Neural cell (in vitro differentiated cells): ENCODE measurements at regions not wholly inside any gene's neighbourhood (a gene's known extent, or its start where the extent isn't known, plus 50 kb on each side); places are given as distances from the start of the nearest gene placed in this dataset.

ENCODE experiments used
- H2AFZ ChIP-seq: fragments of 200-600, 300-800 bp; sonication (generic), shearing (Covaris generic); 2 replicates; pipeline ENCODE4 v1.6.0; 2014; ENCODE audit warnings: low read depth, mild to moderate bottlenecking, antibody characterized with exemption, low read length, moderate library complexity
- H3F3A ChIP-seq: fragments of 200-600 bp; shearing (Covaris generic); 2 replicates; pipeline ENCODE4 v1.6.1; 2016; ENCODE audit warnings: mild to moderate bottlenecking, moderate library complexity, mixed read lengths, antibody characterized with exemption, low read length; ENCODE audit not compliant: insufficient read depth, poor library complexity, severe bottlenecking
- H3K27ac ChIP-seq: fragments of 200-600, 300-800 bp; sonication (generic), shearing (Covaris generic); 2 replicates; pipeline ENCODE4 v1.5.1; 2014; ENCODE audit warnings: mild to moderate bottlenecking, low read length, moderate library complexity
- H3K27me3 ChIP-seq: fragments of 300-800, 200-600 bp; sonication (generic), shearing (Covaris generic); 2 replicates; pipeline ENCODE4 v1.6.0; 2014; ENCODE audit warnings: mild to moderate bottlenecking, low read depth, low read length, moderate library complexity; ENCODE audit not compliant: insufficient read depth
- H3K36me3 ChIP-seq: fragments of 300-800, 200-600 bp; sonication (generic), shearing (Covaris generic); 2 replicates; pipeline ENCODE4 v1.5.1; 2014; ENCODE audit warnings: mild to moderate bottlenecking, antibody characterized with exemption, low read length, moderate library complexity; ENCODE audit not compliant: insufficient read depth
- H3K4me2 ChIP-seq: fragments of 300-800, 200-600 bp; sonication (generic), shearing (Covaris generic); 2 replicates; pipeline ENCODE4 v1.6.0; 2014; ENCODE audit warnings: mild to moderate bottlenecking, low read length
- H3K4me3 ChIP-seq: fragments of 300-800, 200-600 bp; sonication (generic), shearing (Covaris generic); 2 replicates; pipeline ENCODE4 v1.5.1; 2014; ENCODE audit warnings: mild to moderate bottlenecking, low read length, moderate library complexity
- H3K79me2 ChIP-seq: fragments of 200-600 bp; shearing (Covaris generic); replicated peaks from 2 replicates; pipeline ENCODE4 v1.6.0; 2014; ENCODE audit warnings: mild to moderate bottlenecking, low read length, moderate library complexity; ENCODE audit not compliant: insufficient read depth
- H3K9ac ChIP-seq: fragments of 300-800, 200-600 bp; sonication (generic), shearing (Covaris generic); 2 replicates; pipeline ENCODE4 v1.6.1; 2016; ENCODE audit warnings: mild to moderate bottlenecking, low read length, mixed read lengths
- H3K9me2 ChIP-seq: fragments of 200-600 bp; shearing (Covaris generic); 2 replicates; pipeline ENCODE4 v1.6.1; 2016; ENCODE audit warnings: mild to moderate bottlenecking, low read length, mixed read lengths; ENCODE audit not compliant: insufficient read depth
- H3K9me3 ChIP-seq: fragments of 200-600, 300-800 bp; sonication (generic), shearing (Covaris generic); 2 replicates; pipeline ENCODE4 v1.6.1; 2016; ENCODE audit warnings: mild to moderate bottlenecking, mixed run types, low read length, moderate library complexity, mixed read lengths
- H4K20me1 ChIP-seq: fragments of 200-600 bp; shearing (Covaris generic); 2 replicates; pipeline ENCODE4 v1.6.1; 2016; ENCODE audit warnings: mild to moderate bottlenecking, mixed run types; ENCODE audit not compliant: insufficient read depth
- EP300 ChIP-seq: fragments of 450-650 bp; conservative IDR thresholded peaks from 2 replicates; pipeline ENCODE4 v1.6.1; 2014; ENCODE audit warnings: antibody characterized with exemption, mild to moderate bottlenecking, moderate library complexity; ENCODE audit not compliant: poor library complexity, severe bottlenecking
- EZH2 ChIP-seq: fragments of 200-600, 300-800 bp; shearing (Covaris generic), sonication (generic); IDR thresholded peaks from 2 replicates; pipeline ENCODE4 v1.6.1; 2014; ENCODE audit warnings: antibody characterized with exemption, low read length, borderline replicate concordance, mild to moderate bottlenecking; ENCODE audit not compliant: insufficient read depth, poor library complexity, severe bottlenecking
- MXI1 ChIP-seq: fragments of 450-650 bp; conservative IDR thresholded peaks from 2 replicates; pipeline ENCODE4 v1.6.1; 2014; ENCODE audit warnings: antibody characterized with exemption, mild to moderate bottlenecking; ENCODE audit not compliant: poor library complexity, severe bottlenecking
- POLR2AphosphoS5 ChIP-seq: IDR thresholded peaks from 2 replicates; pipeline ENCODE4 v1.6.1; 2012
- RAD21 ChIP-seq: fragments of 450-650 bp; conservative IDR thresholded peaks from 2 replicates; pipeline ENCODE4 v1.6.1; 2014; ENCODE audit warnings: antibody characterized with exemption, mild to moderate bottlenecking, moderate library complexity
- SMC3 ChIP-seq: fragments of 450-650 bp; conservative IDR thresholded peaks from 2 replicates; pipeline ENCODE4 v1.6.1; 2014; ENCODE audit warnings: antibody characterized with exemption, mild to moderate bottlenecking, moderate library complexity; ENCODE audit not compliant: poor library complexity
- TAF1 ChIP-seq: IDR thresholded peaks from 2 replicates; pipeline ENCODE4 v1.6.1; 2012; ENCODE audit warnings: low read depth
- TF ChIP-seq, protein P1 (sequence below): fragments of 450-650 bp; IDR thresholded peaks from 2 replicates; pipeline ENCODE4 v1.5.1; 2014; ENCODE audit warnings: antibody characterized with exemption, mild to moderate bottlenecking, moderate library complexity; ENCODE audit not compliant: poor library complexity, severe bottlenecking
- TF ChIP-seq, protein P2 (sequence below): IDR thresholded peaks from 2 replicates; pipeline ENCODE4 v1.6.1; 2012; ENCODE audit warnings: borderline replicate concordance

DNA sequence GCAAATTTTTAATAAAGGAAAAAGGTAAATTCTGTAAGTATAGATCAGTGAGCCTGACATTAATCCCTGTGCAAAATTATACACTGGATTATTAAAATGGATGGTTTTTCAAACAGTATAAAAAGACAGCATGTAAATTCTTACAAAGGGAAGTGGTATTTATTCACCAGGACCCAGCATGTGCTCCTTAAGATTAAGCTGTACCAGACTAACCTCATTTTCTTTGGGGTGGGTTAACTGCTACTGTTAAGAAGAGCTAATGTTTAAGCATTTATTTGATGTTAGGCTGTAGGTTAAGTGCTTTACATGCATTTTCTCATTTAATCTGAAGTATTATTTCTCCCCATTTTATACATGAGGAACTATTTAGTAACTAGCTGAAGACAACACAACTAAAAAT, 60.3 kb upstream of the RFX3 start:
- Histone ChIP-seq H3K4me2 (no peak overlapping the region), H2AFZ (no peak overlapping the region), H3K36me3 (no peaks in the 10 kb centered on the region), H3F3A (no peaks in the 10 kb centered on the region), H3K9ac (no peak overlapping the region), H3K9me3 (no peaks in the 10 kb centered on the region), H3K27ac (no peak overlapping the region), H3K9me2 (no peaks in the 10 kb centered on the region), H3K27me3 (no peaks in the 10 kb centered on the region), H3K79me2 (no peaks in the 10 kb centered on the region), H3K4me3 (no peak overlapping the region), H4K20me1 (no peaks in the 10 kb centered on the region)
- TF ChIP-seq TAF1 (no peak), EZH2 (no peak), POLR2AphosphoS5 (no peak), RAD21 (no peak), SMC3 (no peak)
- TF ChIP-seq, protein P1, sequence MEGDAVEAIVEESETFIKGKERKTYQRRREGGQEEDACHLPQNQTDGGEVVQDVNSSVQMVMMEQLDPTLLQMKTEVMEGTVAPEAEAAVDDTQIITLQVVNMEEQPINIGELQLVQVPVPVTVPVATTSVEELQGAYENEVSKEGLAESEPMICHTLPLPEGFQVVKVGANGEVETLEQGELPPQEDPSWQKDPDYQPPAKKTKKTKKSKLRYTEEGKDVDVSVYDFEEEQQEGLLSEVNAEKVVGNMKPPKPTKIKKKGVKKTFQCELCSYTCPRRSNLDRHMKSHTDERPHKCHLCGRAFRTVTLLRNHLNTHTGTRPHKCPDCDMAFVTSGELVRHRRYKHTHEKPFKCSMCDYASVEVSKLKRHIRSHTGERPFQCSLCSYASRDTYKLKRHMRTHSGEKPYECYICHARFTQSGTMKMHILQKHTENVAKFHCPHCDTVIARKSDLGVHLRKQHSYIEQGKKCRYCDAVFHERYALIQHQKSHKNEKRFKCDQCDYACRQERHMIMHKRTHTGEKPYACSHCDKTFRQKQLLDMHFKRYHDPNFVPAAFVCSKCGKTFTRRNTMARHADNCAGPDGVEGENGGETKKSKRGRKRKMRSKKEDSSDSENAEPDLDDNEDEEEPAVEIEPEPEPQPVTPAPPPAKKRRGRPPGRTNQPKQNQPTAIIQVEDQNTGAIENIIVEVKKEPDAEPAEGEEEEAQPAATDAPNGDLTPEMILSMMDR = no peak
- TF ChIP-seq, protein P2, sequence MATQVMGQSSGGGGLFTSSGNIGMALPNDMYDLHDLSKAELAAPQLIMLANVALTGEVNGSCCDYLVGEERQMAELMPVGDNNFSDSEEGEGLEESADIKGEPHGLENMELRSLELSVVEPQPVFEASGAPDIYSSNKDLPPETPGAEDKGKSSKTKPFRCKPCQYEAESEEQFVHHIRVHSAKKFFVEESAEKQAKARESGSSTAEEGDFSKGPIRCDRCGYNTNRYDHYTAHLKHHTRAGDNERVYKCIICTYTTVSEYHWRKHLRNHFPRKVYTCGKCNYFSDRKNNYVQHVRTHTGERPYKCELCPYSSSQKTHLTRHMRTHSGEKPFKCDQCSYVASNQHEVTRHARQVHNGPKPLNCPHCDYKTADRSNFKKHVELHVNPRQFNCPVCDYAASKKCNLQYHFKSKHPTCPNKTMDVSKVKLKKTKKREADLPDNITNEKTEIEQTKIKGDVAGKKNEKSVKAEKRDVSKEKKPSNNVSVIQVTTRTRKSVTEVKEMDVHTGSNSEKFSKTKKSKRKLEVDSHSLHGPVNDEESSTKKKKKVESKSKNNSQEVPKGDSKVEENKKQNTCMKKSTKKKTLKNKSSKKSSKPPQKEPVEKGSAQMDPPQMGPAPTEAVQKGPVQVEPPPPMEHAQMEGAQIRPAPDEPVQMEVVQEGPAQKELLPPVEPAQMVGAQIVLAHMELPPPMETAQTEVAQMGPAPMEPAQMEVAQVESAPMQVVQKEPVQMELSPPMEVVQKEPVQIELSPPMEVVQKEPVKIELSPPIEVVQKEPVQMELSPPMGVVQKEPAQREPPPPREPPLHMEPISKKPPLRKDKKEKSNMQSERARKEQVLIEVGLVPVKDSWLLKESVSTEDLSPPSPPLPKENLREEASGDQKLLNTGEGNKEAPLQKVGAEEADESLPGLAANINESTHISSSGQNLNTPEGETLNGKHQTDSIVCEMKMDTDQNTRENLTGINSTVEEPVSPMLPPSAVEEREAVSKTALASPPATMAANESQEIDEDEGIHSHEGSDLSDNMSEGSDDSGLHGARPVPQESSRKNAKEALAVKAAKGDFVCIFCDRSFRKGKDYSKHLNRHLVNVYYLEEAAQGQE = no peak

DNA sequence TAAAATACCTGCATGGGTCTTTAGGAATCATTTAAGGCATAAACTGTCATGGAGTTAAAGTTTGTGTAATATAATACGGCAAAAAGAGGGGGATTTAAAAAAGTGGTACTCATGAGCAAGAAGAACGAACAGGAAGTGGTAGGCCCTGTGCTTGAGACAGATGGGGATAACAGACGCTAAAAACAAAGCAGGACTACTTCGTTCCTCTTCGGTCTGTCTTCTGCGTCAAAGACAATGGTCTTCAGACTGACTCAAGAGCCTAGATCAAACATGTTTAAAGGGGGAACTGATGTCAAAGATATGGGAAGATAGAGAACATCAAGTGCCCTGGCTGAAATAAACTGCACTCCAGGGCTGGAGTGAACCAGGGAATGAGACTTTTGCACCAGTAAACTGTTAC, 59.8 kb upstream of the RFX3 start:
- Histone ChIP-seq H3K9me2 (no peaks in the 10 kb centered on the region), H3K9me3 (no peaks in the 10 kb centered on the region), H3F3A (no peaks in the 10 kb centered on the region), H3K27me3 (no peaks in the 10 kb centered on the region), H2AFZ (no peak overlapping the region), H3K4me3 (no peak overlapping the region), H3K9ac (no peak overlapping the region), H3K27ac (no peak overlapping the region), H3K36me3 (no peaks in the 10 kb centered on the region), H4K20me1 (no peaks in the 10 kb centered on the region), H3K79me2 (no peaks in the 10 kb centered on the region), H3K4me2 (no peak overlapping the region)
- TF ChIP-seq POLR2AphosphoS5 (no peak), SMC3 (no peak), EZH2 (no peak), RAD21 (no peak), MXI1 (no peak), TAF1 (no peak), EP300 (no peak)
- TF ChIP-seq, protein P1 = no peak
- TF ChIP-seq, protein P2 = no peak
